ENCODE measurements at regions not wholly inside any gene's neighbourhood (a gene's known extent, or its start where the extent isn't known, plus 50 kb on each side); places are given as distances from the start of the nearest gene placed in this dataset.

- peak in 1 of 2 donors; percentile 56 for ATAC-seq
Measured at GRCh38 chr11:128642571-128642970, 51.3 kb upstream of the FLI1 start.

DNA sequence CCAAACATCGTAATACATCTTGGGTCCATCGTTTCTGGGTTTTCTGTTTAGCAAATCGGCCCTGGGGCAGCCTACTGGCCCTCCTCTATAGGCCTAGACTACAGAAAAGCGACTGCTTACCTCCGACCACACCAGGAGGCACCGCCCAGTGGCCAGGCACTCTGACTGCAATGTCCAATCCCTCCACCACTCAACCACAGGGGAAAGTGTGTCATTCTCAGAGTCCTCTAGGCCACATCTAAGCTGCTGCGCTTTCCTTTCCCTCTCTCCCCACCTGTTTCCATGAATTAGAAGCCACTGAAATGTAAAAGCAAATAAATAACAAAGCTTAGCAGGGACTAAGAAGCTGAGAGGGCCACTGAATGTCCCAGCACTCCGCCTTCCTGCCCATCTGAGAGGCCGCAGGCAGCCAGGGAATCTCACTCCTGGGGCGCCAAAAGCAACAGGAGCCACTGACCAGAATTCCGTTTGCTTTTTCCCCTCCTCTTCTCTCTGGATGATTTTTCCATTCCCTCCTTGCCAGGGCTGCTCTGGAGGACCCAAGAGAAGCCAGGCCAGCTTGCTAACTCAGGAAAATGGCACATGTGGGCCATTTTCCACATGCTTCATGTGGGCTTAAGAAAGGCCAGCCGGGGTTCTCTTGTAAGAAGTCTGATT lies 50.1 kb upstream of the FLI1 start:
- ATAC-seq: no peak

All from activated CD4-positive, CD25-positive, alpha-beta regulatory T cell treated with anti-CD3 and anti-CD28 coated beads, Interleukin-2, amount 50 U/mL, for 24 hours (primary cell).